HG03196 (cell line): ENCODE measurements at regions not wholly inside any gene's neighbourhood (a gene's known extent, or its start where the extent isn't known, plus 50 kb on each side); places are given as distances from the start of the nearest gene placed in this dataset.
"Not testable (repeated sequence)": the region's sequence is repeated elsewhere in the genome, so short reads cannot be mapped to it uniquely, and the experiment has no call there.

ENCODE experiments used
- ATAC-seq: cut with Tn5 transposase; IDR thresholded peaks from one replicate; pipeline ENCODE4 v1.9.1; 2021; ENCODE audit not compliant: unreplicated experiment

GRCh38 chr4:23413631-23414030 lies 476.2 kb downstream of the PPARGC1A start:
- no peak for ATAC-seq

- no peak for ATAC-seq
Measured at GRCh38 chr4:23412701-23413100, 477.1 kb downstream of the PPARGC1A start.

GRCh38 chr4:23408913-23409312 lies 480.9 kb downstream of the PPARGC1A start:
- not testable (repeated sequence) for ATAC-seq

GRCh38 chr4:23401572-23401971 lies 488.3 kb downstream of the PPARGC1A start:
- no peak for ATAC-seq

- ATAC-seq, result no peak
Measured at GRCh38 chr4:23392860-23393458, 496.9 kb downstream of the PPARGC1A start.

GRCh38 chr4:23390246-23390645 lies 499.6 kb downstream of the PPARGC1A start:
- ATAC-seq, result no peak

- ATAC-seq, result no peak
Measured at GRCh38 chr4:23388699-23389395, 501.0 kb downstream of the PPARGC1A start.

GRCh38 chr4:23388255-23388654 lies 501.6 kb downstream of the PPARGC1A start:
- no peak for ATAC-seq

- ATAC-seq, result no peak
Measured at GRCh38 chr4:23384741-23385140, 505.1 kb downstream of the PPARGC1A start.

- no peak for ATAC-seq
Measured at GRCh38 chr4:23382879-23383278, 507.0 kb downstream of the PPARGC1A start.

GRCh38 chr4:23374259-23374658 lies 515.6 kb downstream of the PPARGC1A start:
- no peak for ATAC-seq

- ATAC-seq, result no peak
Measured at GRCh38 chr4:23373261-23373660, 516.6 kb downstream of the PPARGC1A start.

- ATAC-seq, result no peak
Measured at GRCh38 chr4:23371533-23371932, 518.3 kb downstream of the PPARGC1A start.

- ATAC-seq, result no peak
Measured at GRCh38 chr4:23369331-23369730, 520.5 kb downstream of the PPARGC1A start.

- ATAC-seq, result no peak
Measured at GRCh38 chr4:23368081-23368697, 521.7 kb downstream of the PPARGC1A start.

GRCh38 chr4:23366557-23366906 lies 523.3 kb downstream of the PPARGC1A start:
- no peak for ATAC-seq

GRCh38 chr4:23365871-23366556 lies 523.8 kb downstream of the PPARGC1A start:
- no peak for ATAC-seq

GRCh38 chr4:23365086-23365485 lies 524.8 kb downstream of the PPARGC1A start:
- ATAC-seq, result no peak

- ATAC-seq, result no peak
Measured at GRCh38 chr4:23364167-23364566, 525.7 kb downstream of the PPARGC1A start.

GRCh38 chr4:23361453-23361852 lies 528.4 kb downstream of the PPARGC1A start:
- ATAC-seq, result no peak

GRCh38 chr4:23360718-23361117 lies 529.1 kb downstream of the PPARGC1A start:
- no peak for ATAC-seq

GRCh38 chr4:23355258-23355657 lies 534.6 kb downstream of the PPARGC1A start:
- no peak for ATAC-seq
